Mesenchymal stem cell (in vitro differentiated cells and primary cell): ENCODE measurements at regions not wholly inside any gene's neighbourhood (a gene's known extent, or its start where the extent isn't known, plus 50 kb on each side); places are given as distances from the start of the nearest gene placed in this dataset.
"Not testable (repeated sequence)": the region's sequence is repeated elsewhere in the genome, so short reads cannot be mapped to it uniquely, and the experiment has no call there.

Experiments
- DNase-seq: peaks from one replicate; pipeline ENCODE4 v3.0.0-alpha.2; 2013
- H2AFZ ChIP-seq: one replicate; pipeline ENCODE4 v1.6.1; 2013; ENCODE audit warnings: low read depth, mild to moderate bottlenecking, control low read depth, inconsistent platforms, low read length, moderate library complexity
- H2AK5ac ChIP-seq: 2 replicates; pipeline ENCODE4 v1.6.1; 2013; ENCODE audit warnings: low read length, moderate library complexity, mild to moderate bottlenecking, inconsistent platforms; ENCODE audit not compliant: severe bottlenecking
- H2BK120ac ChIP-seq: one replicate; pipeline ENCODE4 v1.6.1; 2013; ENCODE audit warnings: low read depth, mild to moderate bottlenecking, inconsistent platforms, low read length, moderate library complexity
- H2BK12ac ChIP-seq, 2 experiments: one replicate each; pipeline ENCODE4 v1.6.1; 2013; ENCODE audit warnings: inconsistent platforms in 2 of 2, low read length in 2 of 2, mild to moderate bottlenecking in 2 of 2, moderate library complexity in 2 of 2, control low read depth in 1 of 2
- H2BK15ac ChIP-seq: one replicate; pipeline ENCODE4 v1.6.1; 2013; ENCODE audit warnings: mild to moderate bottlenecking, low read depth, inconsistent platforms; ENCODE audit not compliant: poor library complexity, severe bottlenecking
- H2BK5ac ChIP-seq: 2 replicates; pipeline ENCODE4 v1.6.1; 2013; ENCODE audit warnings: low read depth, mild to moderate bottlenecking, low read length, control low read depth, inconsistent platforms; ENCODE audit not compliant: poor library complexity, severe bottlenecking
- H3K14ac ChIP-seq, 2 experiments: one replicate each; pipeline ENCODE4 v1.6.1; 2013; ENCODE audit warnings: inconsistent platforms in 2 of 2, low read length in 2 of 2, control low read depth in 1 of 2, mild to moderate bottlenecking in 1 of 2, moderate library complexity in 1 of 2
- H3K18ac ChIP-seq, 2 experiments: one replicate each; pipeline ENCODE4 v1.6.1; 2013; ENCODE audit warnings: inconsistent platforms in 2 of 2, low read length in 2 of 2, control low read depth in 1 of 2, low read depth in 1 of 2, mild to moderate bottlenecking in 1 of 2
- H3K23ac ChIP-seq, 2 experiments: one replicate each; pipeline ENCODE4 v1.6.1; 2013; ENCODE audit warnings: inconsistent platforms in 2 of 2, low read length in 2 of 2, mild to moderate bottlenecking in 2 of 2, moderate library complexity in 2 of 2, control low read depth in 1 of 2
- H3K27ac ChIP-seq: 2 replicates; pipeline ENCODE4 v1.5.1; 2013; ENCODE audit warnings: mild to moderate bottlenecking, moderate library complexity, low read length, control low read depth, inconsistent platforms; ENCODE audit not compliant: poor library complexity, severe bottlenecking
- H3K27me3 ChIP-seq, 2 experiments: 2 replicates each; pipeline versions ENCODE4 v1.6.1 to v1.7.0; 2013; ENCODE audit warnings: low read length in 2 of 2, mild to moderate bottlenecking in 2 of 2, moderate library complexity in 2 of 2, control low read depth in 1 of 2, inconsistent platforms in 1 of 2; ENCODE audit not compliant: control insufficient read depth in 1 of 2, insufficient read depth in 1 of 2
- H3K36me3 ChIP-seq, 2 experiments: 2 replicates each; pipeline versions ENCODE4 v1.6.1 to v1.7.0; 2013; ENCODE audit warnings: low read length in 2 of 2, control low read depth in 1 of 2, inconsistent platforms in 1 of 2, low read depth in 1 of 2, mild to moderate bottlenecking in 1 of 2; ENCODE audit not compliant: insufficient read depth in 2 of 2, control insufficient read depth in 1 of 2
- H3K4ac ChIP-seq, 2 experiments: one replicate each; pipeline ENCODE4 v1.6.1; 2013; ENCODE audit warnings: inconsistent platforms in 2 of 2, low read length in 2 of 2, mild to moderate bottlenecking in 2 of 2, moderate library complexity in 2 of 2, control low read depth in 1 of 2, low read depth in 1 of 2
- H3K4me1 ChIP-seq: 2 replicates; pipeline ENCODE4 v1.6.1; 2013; ENCODE audit warnings: low read depth, low read length, control low read depth; ENCODE audit not compliant: control insufficient read depth, insufficient read depth
- H3K4me2 ChIP-seq: 2 replicates; pipeline ENCODE4 v1.6.1; 2013; ENCODE audit warnings: low read length, mild to moderate bottlenecking, inconsistent platforms; ENCODE audit not compliant: poor library complexity, severe bottlenecking
- H3K4me3 ChIP-seq, 2 experiments: 2 replicates each; pipeline versions ENCODE4 v1.5.1 to v1.7.0; 2013; ENCODE audit warnings: low read length in 2 of 2, mild to moderate bottlenecking in 2 of 2, control low read depth in 1 of 2, low read depth in 1 of 2; ENCODE audit not compliant: insufficient read depth in 1 of 2
- H3K79me1 ChIP-seq: replicated peaks from 2 replicates; pipeline ENCODE4 v1.6.1; 2013; ENCODE audit warnings: mild to moderate bottlenecking, control low read depth, low read length, inconsistent platforms; ENCODE audit not compliant: poor library complexity, severe bottlenecking
- H3K9ac ChIP-seq: 2 replicates; pipeline ENCODE4 v1.7.0; 2013; ENCODE audit warnings: mild to moderate bottlenecking, low read length, moderate library complexity
- H3K9me3 ChIP-seq: 2 replicates; pipeline ENCODE4 v1.7.0; 2013; ENCODE audit warnings: mild to moderate bottlenecking, low read length; ENCODE audit not compliant: control insufficient read depth
- H4K8ac ChIP-seq: one replicate; pipeline ENCODE4 v1.6.1; 2013; ENCODE audit warnings: inconsistent platforms, mild to moderate bottlenecking, low read length, moderate library complexity
- H4K91ac ChIP-seq: one replicate; pipeline ENCODE4 v1.6.1; 2013; ENCODE audit warnings: mild to moderate bottlenecking, low read length, inconsistent platforms
- WGBS: methylation state at CpG from one replicate; pipeline ENCODE4 v1.1.7; 2013; ENCODE audit warnings: mixed read lengths; 5-methylcytosine and 5-hydroxymethylcytosine counted together

DNA sequence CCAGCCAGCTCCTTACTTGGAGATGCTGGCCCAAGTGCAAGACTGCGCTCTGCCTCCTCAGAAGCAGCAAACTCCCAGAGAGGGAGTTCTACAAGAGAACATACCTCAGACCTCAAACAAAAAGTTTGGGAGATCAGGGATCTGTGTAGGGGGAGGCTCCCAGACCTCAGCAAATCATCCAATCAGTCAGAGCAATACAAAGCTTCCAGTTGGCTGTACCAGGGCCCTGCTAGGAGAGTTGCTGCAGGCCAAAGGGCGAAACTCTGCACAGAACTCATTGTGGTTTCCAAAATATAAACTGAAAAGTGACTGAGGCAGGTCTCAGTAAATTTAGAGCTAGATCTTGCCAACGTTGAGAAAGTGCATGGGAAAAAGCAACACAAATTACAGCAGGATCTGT, 144.3 kb upstream of the NPAP1 start:
- not testable (repeated sequence) for H2BK5ac ChIP-seq, H2BK15ac ChIP-seq, H3K4ac ChIP-seq, DNase-seq, H3K27ac ChIP-seq, H4K8ac ChIP-seq, H3K18ac ChIP-seq, H3K4me3 ChIP-seq, H4K91ac ChIP-seq, H3K14ac ChIP-seq, H3K9ac ChIP-seq, H3K27me3 ChIP-seq, H3K23ac ChIP-seq, H2BK12ac ChIP-seq, H3K36me3 ChIP-seq, H2AK5ac ChIP-seq, H3K79me1 ChIP-seq, H3K9me3 ChIP-seq, H2BK120ac ChIP-seq, H3K4me1 ChIP-seq, H3K4me2 ChIP-seq, H2AFZ ChIP-seq
- 39% methylated on average over 2 of the region's 3 CpGs for WGBS

DNA sequence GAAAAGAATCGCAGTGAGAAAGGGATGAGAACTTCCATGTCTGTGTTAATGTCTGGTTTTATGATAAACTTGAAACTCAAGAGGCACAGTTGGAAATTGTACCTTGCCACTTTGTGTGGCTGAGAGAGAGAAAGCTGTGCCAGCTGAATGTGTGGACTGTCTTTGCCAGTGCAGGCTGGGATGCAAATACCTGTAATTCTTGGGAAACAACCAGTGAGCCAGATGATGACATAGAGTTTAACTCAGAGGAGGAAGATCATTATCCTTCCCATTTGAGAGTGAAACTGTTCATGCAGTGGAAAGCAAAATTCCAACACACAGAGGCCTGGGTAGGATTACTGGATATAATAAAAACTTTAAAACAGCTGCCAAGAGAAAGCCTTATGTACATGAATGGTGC, 141.5 kb upstream of the NPAP1 start:
- H4K8ac ChIP-seq, DNase-seq, H2BK15ac ChIP-seq, H3K4me1 ChIP-seq, H3K9ac ChIP-seq, H3K18ac ChIP-seq, H3K23ac ChIP-seq, H2BK5ac ChIP-seq, H3K36me3 ChIP-seq, H3K27me3 ChIP-seq, H3K4me3 ChIP-seq, H4K91ac ChIP-seq, H2BK120ac ChIP-seq, H3K4me2 ChIP-seq, H3K79me1 ChIP-seq, H3K27ac ChIP-seq, H3K14ac ChIP-seq, H3K4ac ChIP-seq, H2AFZ ChIP-seq, H2AK5ac ChIP-seq, H3K9me3 ChIP-seq, H2BK12ac ChIP-seq: not testable (repeated sequence)
- WGBS = 83% methylated on average over 1 of the region's 1 CpG

DNA sequence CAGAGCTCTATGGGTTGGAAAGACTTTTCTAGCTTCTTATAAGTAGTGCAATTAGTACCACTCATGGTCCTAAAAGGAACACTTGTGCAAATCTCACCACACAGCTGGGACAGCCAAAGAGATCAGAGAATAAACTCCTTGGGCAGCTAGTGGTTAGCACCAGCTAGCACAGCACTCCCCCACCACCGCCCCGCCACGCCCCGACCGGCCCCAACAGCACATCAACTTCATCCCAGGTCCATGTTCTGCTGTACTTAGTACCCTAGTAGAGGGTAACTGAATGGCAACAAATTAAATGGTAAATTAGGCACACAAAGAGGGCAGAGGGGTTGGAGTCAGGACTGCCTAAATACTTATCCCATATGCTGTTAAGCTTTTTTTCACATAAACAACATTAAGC, 118.3 kb upstream of the NPAP1 start:
- not testable (repeated sequence) for H4K91ac ChIP-seq, H3K27me3 ChIP-seq, H2AFZ ChIP-seq, H3K27ac ChIP-seq, H3K36me3 ChIP-seq, H2BK120ac ChIP-seq, H4K8ac ChIP-seq, H3K4ac ChIP-seq, H2BK12ac ChIP-seq, H2AK5ac ChIP-seq, H3K4me2 ChIP-seq, H3K18ac ChIP-seq, H2BK5ac ChIP-seq, H3K23ac ChIP-seq, DNase-seq, H3K4me1 ChIP-seq, H3K9ac ChIP-seq, H2BK15ac ChIP-seq, H3K9me3 ChIP-seq, H3K79me1 ChIP-seq, H3K4me3 ChIP-seq, H3K14ac ChIP-seq
- no CpG with 5 or more reads among the region's 5 CpGs for WGBS

DNA sequence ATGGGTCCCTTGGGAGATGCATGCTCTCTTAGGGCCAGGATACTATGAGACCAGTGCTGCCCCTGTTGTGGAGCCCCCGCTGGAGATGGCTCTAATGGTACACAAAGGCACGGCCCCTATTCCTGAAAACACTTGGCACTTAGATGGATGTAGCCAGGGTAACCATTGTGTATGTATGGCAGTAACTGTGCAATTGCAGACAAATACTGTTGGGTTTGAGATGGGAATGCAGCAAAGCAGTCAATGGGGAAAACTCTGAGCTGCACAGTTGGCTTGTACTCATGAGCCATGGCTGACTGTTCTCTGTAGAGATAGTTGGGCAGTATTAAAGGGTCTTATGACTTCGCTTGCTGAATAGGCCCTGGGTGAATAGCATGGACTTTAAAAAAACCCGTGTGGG, 67.9 kb upstream of the NPAP1 start:
- Histone ChIP-seq H3K4ac (no peak overlapping the region), H3K4me2 (no peak overlapping the region)
- DNase-seq = no peak

More for the DNA sequence above, 67.9 kb upstream of the NPAP1 start:
- Histone ChIP-seq H4K8ac (no peak overlapping the region), H2BK120ac (no peak overlapping the region), H4K91ac (no peak overlapping the region), H2BK12ac (no peak overlapping the region), H3K9me3 (peaks cover 26% of the 10 kb centered on the region), H2AK5ac (no peak overlapping the region), H3K9ac (no peak overlapping the region), H3K27me3 (no peaks in the 10 kb centered on the region), H2BK15ac (no peak overlapping the region), H3K18ac (no peak overlapping the region), H3K36me3 (no peaks in the 10 kb centered on the region), H3K79me1 (no peaks in the 10 kb centered on the region), H3K23ac (no peak overlapping the region), H2BK5ac (no peak overlapping the region), H3K27ac (no peak overlapping the region), H2AFZ (no peak overlapping the region), H3K4me1 (no peaks in the 10 kb centered on the region), H3K4me3 (no peak overlapping the region), H3K14ac (no peak overlapping the region)
- WGBS = 54% methylated on average over 4 of the region's 4 CpGs
